ENCODE measurements at regions not wholly inside any gene's neighbourhood (a gene's known extent, or its start where the extent isn't known, plus 50 kb on each side); places are given as distances from the start of the nearest gene placed in this dataset.

DNA sequence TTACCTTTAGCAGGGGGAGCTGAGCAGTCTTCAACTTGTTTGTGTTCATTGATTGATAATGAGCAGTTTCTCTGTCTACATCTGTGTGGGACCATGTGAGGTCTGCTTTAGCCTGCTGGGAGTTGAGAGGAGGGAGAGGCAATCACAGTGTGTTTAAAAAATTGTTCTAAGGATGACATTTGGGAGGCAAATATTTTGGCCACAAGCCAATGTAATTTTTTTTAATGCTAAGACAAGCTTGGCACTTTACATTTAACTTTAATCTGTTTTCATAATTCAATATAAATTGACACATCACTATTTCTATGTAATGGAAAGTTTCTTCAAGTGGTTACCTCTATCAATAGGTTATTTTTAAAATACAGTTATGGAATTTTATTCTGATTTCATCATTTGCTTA, 55.9 kb upstream of the SEMA3A start:
- Histone ChIP-seq H3K9me3 (ENCODE audit: control insufficient read depth in 2 of 2, insufficient read depth in 1 of 2, low read depth in 1 of 2, low read length in 1 of 2) (peaks cover 0 to 6% of the 10 kb centered on the region in 2 donors), H3K27me3 (ENCODE audit: control insufficient read depth in 3 of 3, insufficient read depth in 3 of 3, low read length in 3 of 3) (no peaks in the 10 kb centered on the region), H3K4me1 (ENCODE audit: control insufficient read depth in 3 of 3, insufficient read depth in 2 of 3, low read depth in 1 of 3, low read length in 2 of 3) (no peaks in the 10 kb centered on the region), H3K27ac (ENCODE audit: low read depth in 1 of 3, low read length in 2 of 3) (no peak overlapping the region), H3K36me3 (ENCODE audit: control insufficient read depth in 3 of 3, insufficient read depth in 2 of 3, low read depth in 1 of 3, low read length in 3 of 3) (no peaks in the 10 kb centered on the region), H3K4me3 (ENCODE audit: low read depth in 1 of 3, low read length in 3 of 3) (no peak overlapping the region)
- DNase-seq, result no peak
- no peak for FAIRE-seq

DNA sequence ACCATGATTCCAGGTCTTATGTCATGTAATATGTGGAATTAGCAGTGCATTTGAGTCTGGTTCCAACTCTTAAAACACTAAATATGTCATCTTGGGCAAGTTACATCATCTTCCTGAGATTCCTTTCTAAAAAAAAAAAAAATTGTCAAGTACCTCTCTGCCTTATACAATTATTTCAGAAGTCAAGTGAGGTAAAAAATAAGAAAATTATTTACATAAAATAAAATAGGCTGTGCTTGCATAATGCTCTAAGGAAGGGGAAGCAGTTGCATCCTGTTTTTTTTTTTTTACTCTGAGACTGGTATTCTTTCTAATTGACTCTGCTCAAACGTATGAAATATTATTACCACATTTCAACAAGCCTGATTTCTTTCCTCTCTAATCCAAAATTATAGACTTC, 55.1 kb upstream of the SEMA3A start:
- FAIRE-seq, result no peak
- peaks cover 0 to 6% of the 10 kb centered on the region in 2 donors for H3K9me3 ChIP-seq (ENCODE audit: control insufficient read depth in 2 of 2, insufficient read depth in 1 of 2, low read depth in 1 of 2, low read length in 1 of 2)
- H3K27me3 ChIP-seq (ENCODE audit: control insufficient read depth in 3 of 3, insufficient read depth in 3 of 3, low read length in 3 of 3), result no peaks in the 10 kb centered on the region
- H3K27ac ChIP-seq (ENCODE audit: low read depth in 1 of 3, low read length in 2 of 3), result no peak overlapping the region
- H3K4me1 ChIP-seq (ENCODE audit: control insufficient read depth in 3 of 3, insufficient read depth in 2 of 3, low read depth in 1 of 3, low read length in 2 of 3), result no peaks in the 10 kb centered on the region
- 20 to 58% (median 29%) methylated on average over 1 of the region's 1 CpG for WGBS, 3 donors
- no peaks in the 10 kb centered on the region for H3K36me3 ChIP-seq (ENCODE audit: control insufficient read depth in 3 of 3, insufficient read depth in 2 of 3, low read depth in 1 of 3, low read length in 3 of 3)
- H3K4me3 ChIP-seq (ENCODE audit: low read depth in 1 of 3, low read length in 3 of 3), result no peak overlapping the region
- DNase-seq, result no peak

DNA sequence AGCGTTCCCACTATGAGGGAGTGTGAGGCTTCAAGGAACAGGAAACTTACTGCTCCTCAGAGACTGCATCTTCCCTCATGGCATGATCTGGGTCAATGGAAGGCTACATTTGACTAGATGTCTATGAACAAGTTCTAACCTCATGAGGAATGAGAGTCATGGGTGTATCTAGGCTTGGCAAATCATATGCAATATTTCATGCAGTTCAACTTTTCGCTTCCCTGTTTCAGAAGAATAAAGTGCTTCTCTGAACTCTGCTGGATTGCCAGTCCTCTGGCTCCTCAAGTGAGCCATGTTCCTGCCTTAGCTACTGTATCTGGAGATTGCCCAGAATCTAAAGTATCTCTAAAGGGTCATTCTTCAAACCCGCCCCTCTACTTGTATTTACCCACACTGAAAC, 54.3 kb upstream of the SEMA3A start:
- WGBS, 3 donors, result 79 to 82% (median 81%) methylated on average over 3 of the region's 3 CpGs
- Histone ChIP-seq H3K27ac (ENCODE audit: low read depth in 1 of 3, low read length in 2 of 3) (no peak overlapping the region), H3K36me3 (ENCODE audit: control insufficient read depth in 3 of 3, insufficient read depth in 2 of 3, low read depth in 1 of 3, low read length in 3 of 3) (no peaks in the 10 kb centered on the region), H3K27me3 (ENCODE audit: control insufficient read depth in 3 of 3, insufficient read depth in 3 of 3, low read length in 3 of 3) (no peaks in the 10 kb centered on the region), H3K4me3 (ENCODE audit: low read depth in 1 of 3, low read length in 3 of 3) (no peak overlapping the region), H3K9me3 (ENCODE audit: control insufficient read depth in 2 of 2, insufficient read depth in 1 of 2, low read depth in 1 of 2, low read length in 1 of 2) (peaks cover 0 to 6% of the 10 kb centered on the region in 2 donors), H3K4me1 (ENCODE audit: control insufficient read depth in 3 of 3, insufficient read depth in 2 of 3, low read depth in 1 of 3, low read length in 2 of 3) (no peaks in the 10 kb centered on the region)
- DNase-seq (no peak), FAIRE-seq (no peak)

DNA sequence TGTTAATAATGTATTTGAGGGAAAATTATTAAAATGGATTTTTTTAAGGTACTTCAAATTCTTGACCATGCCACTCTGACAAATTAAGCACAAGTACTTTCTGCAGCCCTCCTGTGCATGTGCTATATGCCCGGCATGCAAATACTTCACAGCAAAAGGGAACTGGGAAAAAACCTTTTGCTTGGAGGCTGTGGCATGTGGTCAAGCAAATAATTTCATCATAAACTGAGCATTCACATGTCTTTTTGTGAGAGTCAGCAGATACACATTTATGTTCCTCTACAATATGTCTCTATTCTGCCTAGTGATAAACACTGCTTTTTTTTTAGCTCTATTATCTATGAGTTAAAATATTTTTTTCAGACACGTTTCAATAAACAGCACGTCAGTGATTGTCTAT, 53.7 kb upstream of the SEMA3A start:
- peaks cover 0 to 6% of the 10 kb centered on the region in 2 donors for H3K9me3 ChIP-seq (ENCODE audit: control insufficient read depth in 2 of 2, insufficient read depth in 1 of 2, low read depth in 1 of 2, low read length in 1 of 2)
- no peak overlapping the region for H3K4me3 ChIP-seq (ENCODE audit: low read depth in 1 of 3, low read length in 3 of 3)
- FAIRE-seq, result no peak
- H3K27me3 ChIP-seq (ENCODE audit: control insufficient read depth in 3 of 3, insufficient read depth in 3 of 3, low read length in 3 of 3), result no peaks in the 10 kb centered on the region
- no peaks in the 10 kb centered on the region for H3K36me3 ChIP-seq (ENCODE audit: control insufficient read depth in 3 of 3, insufficient read depth in 2 of 3, low read depth in 1 of 3, low read length in 3 of 3)
- no peak overlapping the region for H3K27ac ChIP-seq (ENCODE audit: low read depth in 1 of 3, low read length in 2 of 3)
- WGBS, 3 donors, result 49 to 59% (median 50%) methylated on average over 3 of the region's 3 CpGs
- H3K4me1 ChIP-seq (ENCODE audit: control insufficient read depth in 3 of 3, insufficient read depth in 2 of 3, low read depth in 1 of 3, low read length in 2 of 3), result no peaks in the 10 kb centered on the region
- no peak for DNase-seq

DNA sequence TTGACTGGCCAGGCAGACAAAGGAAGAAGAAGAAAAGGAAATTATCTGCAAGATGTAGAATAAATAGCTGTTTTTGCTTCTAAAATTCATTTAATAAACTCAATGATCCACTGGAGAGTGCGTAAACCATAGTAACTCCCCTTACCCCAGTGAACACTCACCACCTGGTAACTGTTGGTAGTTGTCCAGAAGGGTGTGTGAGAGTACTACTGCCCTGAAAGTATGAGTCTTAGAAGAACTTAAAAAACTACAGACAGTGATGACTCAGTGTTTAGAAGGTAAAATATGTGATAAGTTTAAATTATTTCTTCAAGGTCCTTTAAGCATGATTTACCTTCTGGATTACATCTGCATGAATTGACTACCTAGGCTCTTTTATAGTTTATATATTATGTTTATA, 53.0 kb upstream of the SEMA3A start:
- no peaks in the 10 kb centered on the region for H3K4me1 ChIP-seq (ENCODE audit: control insufficient read depth in 3 of 3, insufficient read depth in 2 of 3, low read depth in 1 of 3, low read length in 2 of 3)
- WGBS, 3 donors, result 86 to 96% (median 88%) methylated on average over 1 of the region's 1 CpG
- H3K36me3 ChIP-seq (ENCODE audit: control insufficient read depth in 3 of 3, insufficient read depth in 2 of 3, low read depth in 1 of 3, low read length in 3 of 3), result no peaks in the 10 kb centered on the region
- H3K4me3 ChIP-seq (ENCODE audit: low read depth in 1 of 3, low read length in 3 of 3), result no peak overlapping the region
- no peaks in the 10 kb centered on the region for H3K27me3 ChIP-seq (ENCODE audit: control insufficient read depth in 3 of 3, insufficient read depth in 3 of 3, low read length in 3 of 3)
- FAIRE-seq, result no peak
- DNase-seq, result no peak
- H3K27ac ChIP-seq (ENCODE audit: low read depth in 1 of 3, low read length in 2 of 3), result no peak overlapping the region
- H3K9me3 ChIP-seq (ENCODE audit: control insufficient read depth in 2 of 2, insufficient read depth in 1 of 2, low read depth in 1 of 2, low read length in 1 of 2), result peaks cover 0 to 6% of the 10 kb centered on the region in 2 donors

DNA sequence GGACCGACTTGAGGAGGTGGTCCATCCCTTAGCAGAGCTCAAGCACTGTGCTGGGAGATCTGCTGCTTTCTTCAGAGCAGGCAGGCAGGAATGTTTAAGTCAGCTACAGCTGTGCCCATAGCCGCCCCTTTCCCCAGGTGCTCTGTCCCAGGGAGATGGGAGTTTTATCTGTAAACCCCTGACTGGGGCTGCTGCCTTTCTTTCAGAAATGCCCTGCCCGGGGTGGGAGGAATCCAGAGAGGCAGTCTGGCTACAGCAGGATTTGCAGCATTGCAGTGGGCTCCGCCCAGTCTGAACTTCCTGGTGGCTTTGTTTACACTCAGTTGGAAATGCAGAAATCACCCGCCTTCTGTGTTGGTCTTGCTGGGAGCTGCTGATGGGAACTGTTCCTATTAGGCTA, 51.2 kb upstream of the SEMA3A start:
- Histone ChIP-seq H3K9me3 (ENCODE audit: control insufficient read depth in 2 of 2, insufficient read depth in 1 of 2, low read depth in 1 of 2, low read length in 1 of 2) (peaks cover 0 to 6% of the 10 kb centered on the region in 2 donors), H3K4me3 (ENCODE audit: low read depth in 1 of 3, low read length in 3 of 3) (no peak overlapping the region), H3K27ac (ENCODE audit: low read depth in 1 of 3, low read length in 2 of 3) (no peak overlapping the region), H3K27me3 (ENCODE audit: control insufficient read depth in 3 of 3, insufficient read depth in 3 of 3, low read length in 3 of 3) (no peaks in the 10 kb centered on the region), H3K4me1 (ENCODE audit: control insufficient read depth in 3 of 3, insufficient read depth in 2 of 3, low read depth in 1 of 3, low read length in 2 of 3) (no peaks in the 10 kb centered on the region), H3K36me3 (ENCODE audit: control insufficient read depth in 3 of 3, insufficient read depth in 2 of 3, low read depth in 1 of 3, low read length in 3 of 3) (no peaks in the 10 kb centered on the region)
- DNase-seq, result no peak
- FAIRE-seq, result no peak
- WGBS, 3 donors, result 54 to 78% (median 58%) methylated on average over 5 of the region's 5 CpGs
